Neural crest cell (in vitro differentiated cells): ENCODE measurements at regions not wholly inside any gene's neighbourhood (a gene's known extent, or its start where the extent isn't known, plus 50 kb on each side); places are given as distances from the start of the nearest gene placed in this dataset.

Source experiments
- DNase-seq: peaks from one replicate; pipeline ENCODE4 v3.0.0; 2021; ENCODE audit warnings: low read depth, mixed read lengths, low spot score
- H3K27ac Mint-ChIP-seq: one replicate; pipeline ENCODE4 v1.8.0; 2021; ENCODE audit warnings: mild to moderate bottlenecking, mixed read lengths; ENCODE audit not compliant: unreplicated experiment
- H3K27me3 Mint-ChIP-seq: 2 replicates; pipeline ENCODE4 v1.8.0; 2021; ENCODE audit warnings: low read depth, mild to moderate bottlenecking, mixed read lengths
- H3K36me3 Mint-ChIP-seq: 2 replicates; pipeline ENCODE4 v1.8.0; 2021; ENCODE audit warnings: low read depth, mild to moderate bottlenecking, mixed read lengths
- H3K4me1 Mint-ChIP-seq: 2 replicates; pipeline ENCODE4 v1.8.0; 2021; ENCODE audit warnings: mixed read lengths
- H3K4me3 Mint-ChIP-seq: one replicate; pipeline ENCODE4 v1.8.0; 2021; ENCODE audit warnings: mild to moderate bottlenecking, mixed read lengths
- H3K9me3 Mint-ChIP-seq: 2 replicates; pipeline ENCODE4 v1.8.0; 2021; ENCODE audit warnings: mixed read lengths
- CTCF ChIP-seq: fragments of 200-600 bp; sonication (generic); conservative IDR thresholded peaks from 2 replicates; pipeline ENCODE4 v1.5.0; 2021; ENCODE audit warnings: antibody characterized with exemption, mild to moderate bottlenecking

- Mint-ChIP-seq H3K27ac (no peak overlapping the region), H3K4me3 (no peak overlapping the region), H3K9me3 (peaks cover 2% of the 10 kb centered on the region), H3K4me1 (no peaks in the 10 kb centered on the region), H3K36me3 (no peaks in the 10 kb centered on the region), H3K27me3 (no peaks in the 10 kb centered on the region)
- no peak for TF ChIP-seq CTCF
- no peak for DNase-seq
Observed at GRCh38 chr2:39542523-39542922, 105.4 kb upstream of the MAP4K3 start.

DNA sequence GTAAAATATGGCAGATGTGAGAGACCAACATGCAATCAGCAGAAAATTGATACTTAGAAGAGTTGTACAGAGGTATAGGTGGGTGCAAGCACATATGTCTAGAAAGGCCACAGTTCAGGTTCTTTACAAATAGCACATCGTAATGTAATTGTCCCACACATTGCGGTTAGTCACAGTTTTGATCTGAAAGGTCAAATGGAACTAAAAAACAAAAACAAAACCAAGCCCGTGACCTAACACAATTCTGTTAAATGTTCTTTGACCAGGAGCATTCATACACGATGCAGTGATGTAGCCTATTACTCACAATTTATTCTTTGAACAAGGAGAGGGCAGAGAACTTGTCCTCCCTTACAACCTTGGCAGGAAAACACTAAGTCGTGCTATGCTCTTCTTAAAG is 108.9 kb upstream of the MAP4K3 start:
- no peak overlapping the region for H3K4me3 Mint-ChIP-seq
- H3K9me3 Mint-ChIP-seq = no peaks in the 10 kb centered on the region

DNA sequence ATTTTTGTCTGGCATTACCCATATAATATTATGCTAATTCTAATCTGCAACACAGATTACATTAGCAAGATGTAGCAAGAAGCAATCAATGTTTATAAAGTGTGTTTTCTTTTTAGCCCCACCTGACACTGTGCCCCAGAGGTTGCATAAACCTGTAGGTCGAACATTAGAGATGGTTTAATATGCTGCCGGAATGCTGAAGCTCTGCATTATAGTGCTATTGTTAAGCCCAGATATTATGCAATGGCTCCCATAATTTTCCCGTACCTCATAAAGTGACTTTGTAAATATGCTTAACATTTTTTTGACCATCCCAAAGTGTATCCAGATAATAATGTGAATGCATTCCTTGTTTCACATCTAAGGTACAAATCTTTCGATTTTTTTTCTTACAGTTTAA is 109.3 kb upstream of the MAP4K3 start:
- no peak for TF ChIP-seq CTCF
- no peak for DNase-seq
- Mint-ChIP-seq H3K4me3 (no peak overlapping the region), H3K36me3 (no peaks in the 10 kb centered on the region), H3K27me3 (no peaks in the 10 kb centered on the region), H3K4me1 (peaks cover 5% of the 10 kb centered on the region), H3K9me3 (no peaks in the 10 kb centered on the region), H3K27ac (no peak overlapping the region)

More for the DNA sequence above, 108.9 kb upstream of the MAP4K3 start:
- no peak for TF ChIP-seq CTCF
- Mint-ChIP-seq H3K27me3 (no peaks in the 10 kb centered on the region), H3K36me3 (no peaks in the 10 kb centered on the region), H3K4me1 (peaks cover 5% of the 10 kb centered on the region), H3K27ac (no peak overlapping the region)
- DNase-seq = no peak

DNA sequence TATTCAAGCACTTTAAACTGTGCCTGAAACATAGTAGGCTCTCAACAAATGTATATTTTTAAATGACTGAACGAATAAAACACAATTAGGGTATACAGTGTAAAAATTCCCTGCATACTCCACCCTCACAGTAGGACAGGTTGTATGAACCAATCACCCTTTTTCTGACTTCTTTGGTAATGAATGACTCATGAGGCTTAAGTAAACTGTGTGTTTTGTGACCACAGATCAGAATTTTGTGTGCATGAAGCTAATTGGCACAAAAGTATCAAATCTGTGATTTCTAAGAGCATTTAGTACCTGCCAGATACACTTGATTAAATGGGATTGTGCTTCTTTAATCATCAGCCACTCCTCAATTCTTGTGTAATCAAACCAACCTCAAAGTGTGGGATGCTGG is 109.9 kb upstream of the MAP4K3 start:
- H3K9me3 Mint-ChIP-seq = no peaks in the 10 kb centered on the region
- H3K36me3 Mint-ChIP-seq = no peaks in the 10 kb centered on the region
- no peak for TF ChIP-seq CTCF
- no peak overlapping the region for H3K27ac Mint-ChIP-seq
- H3K4me1 Mint-ChIP-seq = peaks cover 5% of the 10 kb centered on the region
- H3K4me3 Mint-ChIP-seq = no peak overlapping the region
- no peak for DNase-seq
- H3K27me3 Mint-ChIP-seq = no peaks in the 10 kb centered on the region

- no peaks in the 10 kb centered on the region for H3K9me3 Mint-ChIP-seq
- no peak overlapping the region for H3K4me3 Mint-ChIP-seq
- no peak overlapping the region for H3K27ac Mint-ChIP-seq
- DNase-seq = no peak
- no peak for TF ChIP-seq CTCF
- H3K4me1 Mint-ChIP-seq = peaks cover 5% of the 10 kb centered on the region
- no peaks in the 10 kb centered on the region for H3K27me3 Mint-ChIP-seq
- H3K36me3 Mint-ChIP-seq = no peaks in the 10 kb centered on the region
Observed at GRCh38 chr2:39547811-39548719, 111.0 kb upstream of the MAP4K3 start.
